Head of caudate nucleus (tissue), 42 donors: ENCODE measurements at regions not wholly inside any gene's neighbourhood (a gene's known extent, or its start where the extent isn't known, plus 50 kb on each side); places are given as distances from the start of the nearest gene placed in this dataset.
"Not testable (repeated sequence)": the region's sequence is repeated elsewhere in the genome, so short reads cannot be mapped to it uniquely, and the experiment has no call there.

Source experiments
- DNase-seq, 42 donors: peaks; one replicate each; pipeline versions ENCODE4 v3.0.0 to v3.0.0-alpha.2; 2020 to 2021; ENCODE audit warnings: mixed read lengths in 7 of 42
- intact Hi-C: fragments of 100-400 bp; cut with DNase I; formaldehyde crosslinking; loops from one replicate; pipeline ENCODE4 v1.15.0; 2022

- no peak for DNase-seq
- intact Hi-C loops, result no loop called here
Observed at GRCh38 chr2:81087646-81088045, 783.1 kb upstream of the LRRTM1 start.

GRCh38 chr2:81084101-81084500 lies 779.5 kb upstream of the LRRTM1 start:
- no peak for DNase-seq
- intact Hi-C loops, result no loop called here

DNA sequence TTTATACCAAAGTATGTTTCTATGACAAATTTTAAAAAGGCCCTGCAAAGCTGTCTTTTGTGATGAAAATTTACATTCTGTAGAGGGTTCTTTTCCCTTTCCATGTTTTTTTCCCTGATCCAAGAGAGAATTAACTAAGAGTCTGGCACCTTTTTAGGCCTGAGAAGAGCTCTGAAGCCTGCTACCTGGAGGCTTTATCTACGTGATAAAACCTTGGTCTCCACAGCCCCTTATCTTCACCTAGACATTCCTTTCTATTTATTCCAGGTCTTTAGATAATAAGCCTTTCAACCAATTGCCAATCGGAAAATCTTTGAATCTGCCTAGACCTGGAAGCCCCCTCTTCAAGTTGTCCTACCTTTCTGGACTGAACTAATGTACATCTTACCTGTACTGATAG lies 774.1 kb upstream of the LRRTM1 start:
- intact Hi-C loops, result no loop called here
- no peak for DNase-seq

- DNase-seq, result no peak
- intact Hi-C loops, result no loop called here
Observed at GRCh38 chr2:81078102-81078501, 773.5 kb upstream of the LRRTM1 start.

DNA sequence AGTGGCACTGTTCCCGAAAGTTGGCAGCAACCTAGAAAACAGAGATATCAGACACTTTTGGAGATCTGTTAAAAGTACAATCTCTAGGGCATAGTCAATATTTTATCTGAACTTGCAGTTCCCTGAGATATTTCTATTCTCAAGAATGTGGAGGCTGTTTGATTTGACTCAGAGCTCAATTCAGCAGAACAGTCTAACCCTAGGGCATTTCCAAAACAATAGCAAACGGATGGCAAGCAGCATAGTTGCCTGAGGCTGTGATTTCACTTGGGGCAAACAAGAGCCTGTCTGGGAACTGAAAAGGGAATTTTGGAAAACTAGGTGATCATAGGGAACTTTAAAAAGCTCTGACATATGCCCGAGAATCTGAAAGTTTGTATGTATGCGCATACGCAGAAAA lies 772.8 kb upstream of the LRRTM1 start:
- intact Hi-C loops, result no loop called here
- DNase-seq, result peak in 4 of 42 donors; percentile 4 to 6 (median 5)

DNA sequence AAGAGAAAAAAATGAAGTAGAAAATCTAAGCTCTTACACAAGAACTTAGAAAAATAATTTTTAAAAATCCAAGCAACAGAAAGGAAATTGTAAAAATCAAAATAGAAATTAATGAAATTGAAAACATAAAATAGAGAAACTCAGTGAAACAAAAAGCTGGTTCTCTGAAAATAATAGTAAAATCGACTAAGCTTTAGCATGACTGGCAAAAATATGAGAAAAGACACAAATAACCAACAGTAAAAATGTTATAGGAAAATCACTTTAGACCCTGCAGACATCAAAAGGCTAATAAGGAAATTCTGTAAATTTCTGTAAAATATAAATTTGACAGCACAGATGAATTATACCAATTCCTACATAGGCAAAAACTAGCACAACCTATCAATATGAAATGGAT lies 768.9 kb upstream of the LRRTM1 start:
- intact Hi-C loops, result no loop called here
- no peak for DNase-seq

GRCh38 chr2:81068144-81068543 lies 763.6 kb upstream of the LRRTM1 start:
- intact Hi-C loops, result no loop called here
- no peak for DNase-seq

GRCh38 chr2:81061016-81061415 lies 756.5 kb upstream of the LRRTM1 start:
- DNase-seq, result no peak
- intact Hi-C loops, result no loop called here

DNA sequence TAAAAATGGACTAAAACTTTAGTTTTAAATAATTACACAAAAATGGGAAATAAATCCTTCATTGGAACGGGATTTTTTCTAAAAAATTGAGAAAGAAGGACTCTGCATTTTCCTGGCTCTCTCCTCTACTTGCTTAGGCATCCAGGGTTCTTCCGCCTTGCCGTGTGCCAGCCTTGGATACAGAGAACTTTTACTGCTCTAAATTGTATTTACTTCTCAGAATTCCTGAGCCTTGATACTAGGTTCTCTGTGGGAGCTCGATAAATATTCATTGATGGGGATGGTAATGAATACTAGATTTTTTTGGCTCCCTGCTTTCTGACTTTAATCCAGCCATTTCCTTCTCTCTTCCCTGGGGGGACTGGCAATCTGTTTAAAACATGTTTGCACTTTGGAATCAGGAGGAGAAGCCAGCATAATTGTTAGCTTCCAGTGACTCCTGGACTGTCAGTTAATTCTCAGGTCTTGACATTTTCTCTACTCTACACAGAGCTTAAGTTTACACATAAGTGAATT lies 746.1 kb upstream of the LRRTM1 start:
- no peak for DNase-seq
- intact Hi-C loops, result no loop called here

- intact Hi-C loops, result no loop called here
- DNase-seq, result no peak
Observed at GRCh38 chr2:81043681-81044080, 739.1 kb upstream of the LRRTM1 start.

DNA sequence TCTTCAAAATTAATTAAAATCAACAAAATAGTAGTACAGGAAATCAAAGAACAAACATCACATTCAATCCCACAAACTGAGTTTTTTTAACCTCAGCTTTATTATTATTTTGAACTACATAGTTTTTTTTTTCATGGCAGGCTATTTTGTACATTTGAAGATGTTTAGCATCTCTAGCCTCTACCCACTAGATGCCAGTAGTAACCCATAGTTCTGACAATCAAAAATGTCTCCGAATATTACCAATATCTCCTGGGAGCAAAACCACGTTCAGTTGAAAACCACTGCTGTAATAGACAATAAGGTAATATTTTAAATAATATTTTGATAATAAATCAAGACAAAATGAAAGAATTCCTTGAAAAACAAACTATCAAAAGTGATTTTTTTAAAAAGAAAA lies 702.6 kb upstream of the LRRTM1 start:
- no peak for DNase-seq
- intact Hi-C loops, result no loop called here

DNA sequence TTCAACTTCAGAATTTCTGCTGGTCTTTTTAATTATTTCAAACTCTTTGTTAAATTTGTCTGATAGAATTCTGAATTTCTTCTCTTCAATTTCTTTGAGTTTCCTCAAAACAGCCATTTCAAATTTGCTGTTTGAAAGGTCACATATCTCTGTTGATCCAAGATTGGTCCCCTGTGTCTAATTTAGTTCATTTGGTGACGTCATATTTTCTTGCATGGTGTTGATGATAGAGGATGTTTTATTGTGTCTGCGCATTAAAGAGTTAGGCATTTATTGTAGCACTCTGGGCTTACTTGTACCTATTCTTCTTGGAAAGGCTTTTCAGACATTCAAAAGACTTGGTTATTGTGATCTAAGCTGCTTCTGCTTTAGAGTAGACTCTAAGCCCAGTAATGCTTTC lies 698.4 kb upstream of the LRRTM1 start:
- no peak for DNase-seq
- intact Hi-C loops, result no loop called here

DNA sequence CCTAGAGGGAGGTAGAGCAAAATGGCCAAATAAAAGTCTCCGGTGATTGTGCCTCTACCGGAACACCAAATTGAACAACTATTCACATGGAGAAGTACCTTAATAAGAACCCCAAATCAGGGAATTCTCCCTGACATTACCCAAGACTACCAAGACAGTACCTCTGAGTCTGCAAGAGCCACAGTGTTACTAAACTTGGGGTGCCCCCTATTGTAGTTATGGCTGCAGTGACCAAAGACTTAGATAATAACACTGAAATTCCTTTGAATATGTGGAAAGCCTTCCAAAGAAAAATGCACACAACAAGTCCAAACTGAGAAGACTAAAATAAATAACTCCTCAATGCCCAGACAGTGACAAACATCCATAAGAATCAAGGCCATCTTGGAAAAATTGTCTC lies 682.9 kb upstream of the LRRTM1 start:
- DNase-seq, result no peak
- intact Hi-C loops, result no loop called here

DNA sequence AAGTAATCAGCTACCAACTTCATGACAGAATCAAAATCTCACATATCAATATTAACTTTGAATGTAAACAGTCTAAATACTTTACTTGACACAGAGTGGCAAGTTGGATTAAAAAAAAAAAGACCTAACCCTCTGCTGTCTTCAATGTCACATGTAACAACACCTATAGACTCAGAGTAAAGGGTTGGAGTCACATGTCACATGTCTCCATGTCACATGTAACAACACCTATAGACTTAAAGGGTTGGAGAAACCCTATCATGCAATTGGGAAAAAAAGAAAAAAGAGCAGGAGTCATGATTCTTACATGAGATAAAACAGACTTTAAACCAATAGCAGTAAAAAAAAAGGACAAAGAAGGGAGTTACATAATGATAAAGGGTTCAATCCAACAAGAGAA lies 665.3 kb upstream of the LRRTM1 start:
- intact Hi-C loops, result no loop called here
- DNase-seq, result no peak

DNA sequence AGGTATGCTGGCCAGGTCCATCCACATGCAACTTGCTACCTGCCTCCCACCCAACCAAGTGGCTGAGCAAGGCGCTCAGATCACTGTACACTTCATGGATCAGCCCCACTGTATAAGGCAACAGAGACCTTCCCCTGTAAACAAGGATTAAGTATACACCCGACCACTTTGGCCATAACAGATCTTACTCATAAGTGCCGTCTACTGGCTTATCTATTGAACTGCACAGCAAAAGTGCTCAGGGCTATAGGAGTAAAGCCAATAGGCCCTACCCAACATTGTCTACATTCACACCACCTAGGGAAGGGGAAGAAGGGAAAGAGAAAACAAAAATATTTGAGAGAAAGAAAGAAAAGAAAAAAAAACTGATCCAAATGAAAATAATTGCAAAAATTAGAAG lies 663.9 kb upstream of the LRRTM1 start:
- DNase-seq, result no peak
- intact Hi-C loops, result no loop called here

- intact Hi-C loops, result no loop called here
Observed at GRCh38 chr2:80947601-80948130, 643.1 kb upstream of the LRRTM1 start.

DNA sequence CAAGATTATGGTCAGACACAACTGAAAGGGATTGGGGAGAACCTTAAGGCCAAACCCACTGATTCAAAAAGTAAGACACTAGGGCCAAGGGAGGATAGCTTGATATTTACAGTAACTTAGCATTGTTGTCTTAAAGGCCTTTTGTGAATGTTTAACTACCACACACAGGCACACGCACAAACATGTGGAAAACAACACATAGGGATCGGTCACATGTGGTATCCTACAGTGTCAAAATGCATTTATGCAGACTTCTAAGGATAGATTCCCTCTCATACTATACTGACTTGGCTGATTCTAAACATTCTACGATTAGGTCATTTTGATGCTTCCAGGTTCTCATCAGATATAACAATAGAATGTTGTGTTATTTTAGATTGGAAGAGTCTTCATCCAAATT lies 638.9 kb upstream of the LRRTM1 start:
- no peak for DNase-seq
- intact Hi-C loops, result no loop called here

More at GRCh38 chr2:80947601-80948130, 643.1 kb upstream of the LRRTM1 start:
- DNase-seq, result no peak

GRCh38 chr2:80942766-80943165 lies 638.2 kb upstream of the LRRTM1 start:
- intact Hi-C loops, result no loop called here

DNA sequence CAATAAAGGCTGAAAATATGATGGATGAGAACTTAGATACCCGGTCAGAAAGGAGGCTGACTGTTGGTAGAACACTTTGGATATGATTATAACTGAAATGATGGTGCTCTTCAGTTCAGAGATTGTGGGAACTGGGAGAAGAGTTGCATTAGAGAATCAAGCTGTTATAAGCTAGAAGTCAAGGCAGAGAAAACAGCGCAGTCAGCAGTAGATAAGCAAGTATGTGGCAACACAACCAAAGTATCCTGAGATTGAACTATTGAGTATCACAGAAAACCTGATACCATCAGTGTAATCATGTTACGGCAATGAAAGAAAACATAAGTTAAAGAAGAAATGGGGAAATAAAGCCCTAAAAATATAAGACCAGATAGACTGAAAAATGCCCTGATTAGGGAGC lies 633.9 kb upstream of the LRRTM1 start:
- no peak for DNase-seq
- intact Hi-C loops, result no loop called here

More at GRCh38 chr2:80942766-80943165, 638.2 kb upstream of the LRRTM1 start:
- DNase-seq, result no peak

DNA sequence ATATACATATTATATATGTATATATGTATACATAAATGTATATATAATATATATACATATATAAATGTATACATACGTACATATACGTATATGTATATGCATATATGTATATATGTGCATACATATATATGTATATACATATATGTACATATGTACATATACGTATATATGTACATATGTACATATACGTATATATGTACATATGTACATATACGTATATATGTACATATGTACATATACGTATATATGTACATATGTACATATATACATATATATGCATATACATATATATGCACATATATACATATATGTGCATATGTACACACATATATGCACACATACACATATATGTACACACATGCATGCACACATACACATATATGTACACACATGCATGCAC lies 627.3 kb upstream of the LRRTM1 start:
- intact Hi-C loops, DNase-seq: not testable (repeated sequence)

GRCh38 chr2:80930777-80931176 lies 626.2 kb upstream of the LRRTM1 start:
- no peak for DNase-seq

GRCh38 chr2:80926168-80926567 lies 621.6 kb upstream of the LRRTM1 start:
- DNase-seq, result no peak
- intact Hi-C loops, result no loop called here

More at GRCh38 chr2:80930777-80931176, 626.2 kb upstream of the LRRTM1 start:
- intact Hi-C loops, result no loop called here
